Transverse colon (tissue), 3 donors: ENCODE measurements at regions not wholly inside any gene's neighbourhood (a gene's known extent, or its start where the extent isn't known, plus 50 kb on each side); places are given as distances from the start of the nearest gene placed in this dataset.

Experiments
- EP300 ChIP-seq: sonication (generic); formaldehyde crosslinking; IDR thresholded peaks from one replicate; pipeline ENCODE4 v1.6.1; 2017; ENCODE audit warnings: antibody characterized with exemption, low read depth
- TF ChIP-seq, protein P1 (sequence below), 5 experiments: fragments of 200-600 bp in 3 of 5; fragments of 450-650 bp in 2 of 5; sonication (generic) in 3 of 5; IDR thresholded peaks; 1 replicate in 2 of 5; 2 replicates in 3 of 5; pipeline ENCODE4 v1.5.1; 2016 to 2017; ENCODE audit warnings: antibody characterized with exemption in 5 of 5, inconsistent platforms in 3 of 5, mild to moderate bottlenecking in 2 of 5, moderate library complexity in 1 of 5

DNA sequence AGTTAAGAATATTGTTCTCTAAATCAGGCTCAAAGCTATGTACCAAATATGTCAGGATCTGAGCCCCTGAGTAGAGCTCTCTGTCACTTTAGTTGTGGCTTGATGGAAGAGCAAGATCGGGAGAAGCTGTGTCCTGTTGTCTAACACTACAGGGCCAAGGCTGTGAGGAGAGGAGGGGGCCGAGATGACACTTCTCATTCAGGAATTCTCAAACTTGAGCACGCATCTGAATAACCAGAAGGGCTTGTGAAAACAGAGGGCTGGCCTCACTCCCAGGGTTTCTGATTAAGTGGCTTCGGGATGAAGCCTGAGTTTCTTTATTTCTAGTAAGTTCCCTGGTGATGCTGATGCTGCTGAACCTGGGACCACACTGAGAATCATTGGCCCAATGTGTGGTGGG lies 209.2 kb upstream of the DAB1 start:
- no peak for TF ChIP-seq EP300
- TF ChIP-seq, protein P1, sequence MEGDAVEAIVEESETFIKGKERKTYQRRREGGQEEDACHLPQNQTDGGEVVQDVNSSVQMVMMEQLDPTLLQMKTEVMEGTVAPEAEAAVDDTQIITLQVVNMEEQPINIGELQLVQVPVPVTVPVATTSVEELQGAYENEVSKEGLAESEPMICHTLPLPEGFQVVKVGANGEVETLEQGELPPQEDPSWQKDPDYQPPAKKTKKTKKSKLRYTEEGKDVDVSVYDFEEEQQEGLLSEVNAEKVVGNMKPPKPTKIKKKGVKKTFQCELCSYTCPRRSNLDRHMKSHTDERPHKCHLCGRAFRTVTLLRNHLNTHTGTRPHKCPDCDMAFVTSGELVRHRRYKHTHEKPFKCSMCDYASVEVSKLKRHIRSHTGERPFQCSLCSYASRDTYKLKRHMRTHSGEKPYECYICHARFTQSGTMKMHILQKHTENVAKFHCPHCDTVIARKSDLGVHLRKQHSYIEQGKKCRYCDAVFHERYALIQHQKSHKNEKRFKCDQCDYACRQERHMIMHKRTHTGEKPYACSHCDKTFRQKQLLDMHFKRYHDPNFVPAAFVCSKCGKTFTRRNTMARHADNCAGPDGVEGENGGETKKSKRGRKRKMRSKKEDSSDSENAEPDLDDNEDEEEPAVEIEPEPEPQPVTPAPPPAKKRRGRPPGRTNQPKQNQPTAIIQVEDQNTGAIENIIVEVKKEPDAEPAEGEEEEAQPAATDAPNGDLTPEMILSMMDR (IDR thresholded peaks at IDR 0.05), result no peak
